IPS-18a (cell line): ENCODE measurements at regions not wholly inside any gene's neighbourhood (a gene's known extent, or its start where the extent isn't known, plus 50 kb on each side); places are given as distances from the start of the nearest gene placed in this dataset.
"Not testable (repeated sequence)": the region's sequence is repeated elsewhere in the genome, so short reads cannot be mapped to it uniquely, and the experiment has no call there.

Source experiments
- H3K27ac ChIP-seq: one replicate; pipeline ENCODE4 v1.5.1; 2013; ENCODE audit warnings: low read length
- H3K27me3 ChIP-seq: one replicate; pipeline ENCODE4 v1.6.1; 2013; ENCODE audit warnings: mild to moderate bottlenecking, low read length; ENCODE audit not compliant: control insufficient read depth, insufficient read depth
- H3K36me3 ChIP-seq: one replicate; pipeline ENCODE4 v1.6.1; 2013; ENCODE audit warnings: low read depth, low read length; ENCODE audit not compliant: control insufficient read depth
- H3K4me1 ChIP-seq: one replicate; pipeline ENCODE4 v1.6.1; 2013; ENCODE audit warnings: low read depth, low read length; ENCODE audit not compliant: control insufficient read depth
- H3K4me3 ChIP-seq: one replicate; pipeline ENCODE4 v1.5.1; 2013; ENCODE audit warnings: low read length
- H3K9ac ChIP-seq: one replicate; pipeline ENCODE4 v1.6.1; 2013; ENCODE audit warnings: mild to moderate bottlenecking, low read length, moderate library complexity
- H3K9me3 ChIP-seq: one replicate; pipeline ENCODE4 v1.6.1; 2013; ENCODE audit warnings: low read depth, low read length; ENCODE audit not compliant: control insufficient read depth

DNA sequence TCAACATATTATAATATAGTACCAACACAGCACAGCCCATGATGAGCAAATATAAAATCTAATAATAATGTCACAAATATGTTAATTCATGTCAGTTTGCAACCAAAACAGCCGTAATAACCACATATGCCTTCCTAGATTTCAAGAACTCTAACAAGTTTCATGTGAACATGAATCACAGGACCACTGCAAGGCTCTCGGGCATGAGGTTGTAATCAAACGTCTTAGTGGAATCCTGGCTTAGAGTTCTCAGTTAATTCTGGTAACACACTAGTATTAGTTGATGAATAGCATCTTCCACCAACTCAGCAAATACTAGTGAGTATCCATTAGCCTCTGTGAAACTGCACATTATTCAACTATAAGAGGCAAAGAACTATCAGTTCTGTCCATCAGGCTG lies 379.3 kb upstream of the TENM3 start:
- no peak overlapping the region for H3K4me3 ChIP-seq
- H3K27me3 ChIP-seq: no peaks in the 10 kb centered on the region
- no peak overlapping the region for H3K9ac ChIP-seq
- H3K4me1 ChIP-seq: no peaks in the 10 kb centered on the region
- H3K9me3 ChIP-seq: no peaks in the 10 kb centered on the region
- no peak overlapping the region for H3K27ac ChIP-seq
- H3K36me3 ChIP-seq: no peaks in the 10 kb centered on the region

GRCh38 chr4:181870326-181870725 lies 372.9 kb upstream of the TENM3 start:
- Histone ChIP-seq H3K27me3 (no peaks in the 10 kb centered on the region), H3K36me3 (no peaks in the 10 kb centered on the region), H3K4me1 (no peaks in the 10 kb centered on the region), H3K27ac (no peak overlapping the region), H3K9me3 (no peaks in the 10 kb centered on the region), H3K4me3 (no peak overlapping the region), H3K9ac (no peak overlapping the region)

DNA sequence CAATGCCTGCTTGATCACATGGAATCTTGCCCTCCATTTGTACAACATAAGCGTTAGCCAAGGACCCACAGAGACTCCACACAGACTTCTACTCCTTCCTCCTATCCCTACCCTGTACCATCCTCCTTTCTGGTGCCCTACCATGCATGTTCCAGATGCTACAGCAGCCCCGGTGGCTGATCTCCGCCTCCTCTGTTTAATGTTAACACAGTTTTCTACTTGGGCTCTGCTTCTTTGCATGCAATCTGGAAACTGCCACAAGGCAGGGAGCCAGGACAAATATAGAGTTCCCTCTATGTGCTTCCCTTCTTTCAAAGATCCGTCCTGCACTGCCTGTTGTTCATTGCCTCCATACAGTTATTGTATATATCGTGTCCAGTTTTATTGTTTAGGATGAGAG lies 368.6 kb upstream of the TENM3 start:
- Histone ChIP-seq H3K9ac (no peak overlapping the region), H3K27me3 (no peaks in the 10 kb centered on the region), H3K9me3 (no peaks in the 10 kb centered on the region), H3K27ac (no peak overlapping the region), H3K4me1 (no peaks in the 10 kb centered on the region), H3K36me3 (no peaks in the 10 kb centered on the region), H3K4me3 (no peak overlapping the region)

- H3K4me3 ChIP-seq: no peak overlapping the region
- H3K36me3 ChIP-seq: no peaks in the 10 kb centered on the region
- no peak overlapping the region for H3K9ac ChIP-seq
- no peak overlapping the region for H3K27ac ChIP-seq
- H3K9me3 ChIP-seq: no peaks in the 10 kb centered on the region
- no peaks in the 10 kb centered on the region for H3K4me1 ChIP-seq
- H3K27me3 ChIP-seq: no peaks in the 10 kb centered on the region
Measured at GRCh38 chr4:181877329-181877848, 365.8 kb upstream of the TENM3 start.

DNA sequence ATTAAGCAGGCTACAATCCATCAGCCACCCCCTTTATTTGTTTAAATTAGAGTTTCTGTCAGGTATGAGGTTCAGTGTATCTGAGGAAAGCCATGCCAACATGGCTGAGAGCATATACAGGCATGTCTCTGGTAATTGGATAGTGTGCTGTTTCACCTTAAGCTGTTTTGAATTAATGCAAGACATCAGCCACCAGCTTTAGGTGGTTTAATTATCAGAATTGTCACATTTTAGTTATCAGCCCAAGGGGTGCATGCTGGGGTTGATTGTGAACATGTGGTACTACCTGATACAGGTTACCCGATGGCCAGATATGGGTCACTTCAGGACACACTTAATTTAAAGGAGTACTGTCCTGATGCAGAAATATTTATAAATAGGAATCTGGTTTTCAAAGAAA lies 353.2 kb upstream of the TENM3 start:
- Histone ChIP-seq H3K4me3 (no peak overlapping the region), H3K9me3 (no peaks in the 10 kb centered on the region), H3K4me1 (no peaks in the 10 kb centered on the region), H3K27ac (no peak overlapping the region), H3K36me3 (no peaks in the 10 kb centered on the region), H3K9ac (no peak overlapping the region), H3K27me3 (no peaks in the 10 kb centered on the region)

DNA sequence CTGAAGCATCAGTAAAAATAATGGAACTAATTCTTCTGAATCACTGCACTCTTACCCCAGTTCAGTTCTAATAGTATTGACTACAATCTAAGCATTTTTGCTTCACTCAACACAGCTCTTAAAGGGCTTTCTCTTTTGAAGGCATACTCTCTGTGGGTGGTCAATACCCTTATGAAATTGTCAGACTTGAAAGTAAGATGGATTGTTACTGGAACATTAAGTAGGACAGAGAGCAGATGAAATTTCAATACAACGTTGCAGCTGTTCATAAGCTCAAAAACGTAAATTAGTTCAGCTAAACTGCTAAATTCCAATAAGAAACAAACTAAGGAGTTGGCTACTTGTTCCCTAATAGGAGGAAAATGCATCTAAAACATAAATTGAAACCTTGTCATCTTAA lies 352.3 kb upstream of the TENM3 start:
- Histone ChIP-seq H3K36me3 (no peaks in the 10 kb centered on the region), H3K9me3 (no peaks in the 10 kb centered on the region), H3K4me3 (no peak overlapping the region), H3K27me3 (no peaks in the 10 kb centered on the region), H3K4me1 (no peaks in the 10 kb centered on the region), H3K9ac (no peak overlapping the region), H3K27ac (no peak overlapping the region)

DNA sequence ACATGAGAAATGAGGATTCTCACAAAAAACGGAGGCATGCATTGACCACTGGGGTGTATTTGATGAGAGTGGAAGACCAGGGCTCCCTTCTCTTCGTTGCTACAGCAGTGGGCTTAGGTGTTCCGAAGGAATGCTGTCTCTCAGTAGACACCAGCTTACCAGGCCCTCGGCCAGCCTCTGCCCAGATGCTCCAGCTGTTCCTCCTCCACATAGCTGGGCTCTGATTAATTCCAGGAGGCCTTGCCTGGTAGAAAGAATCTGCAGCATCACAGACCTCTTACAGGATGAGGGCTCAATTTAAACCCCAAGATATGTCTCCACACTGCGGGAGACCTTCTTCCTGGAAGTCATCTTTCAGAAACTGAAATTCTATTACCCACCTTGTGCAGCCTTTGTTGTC lies 346.6 kb upstream of the TENM3 start:
- peaks cover 2% of the 10 kb centered on the region for H3K4me1 ChIP-seq

GRCh38 chr4:181897935-181898334 lies 345.3 kb upstream of the TENM3 start:
- no peak overlapping the region for H3K9ac ChIP-seq
- H3K27ac ChIP-seq: no peak overlapping the region
- no peaks in the 10 kb centered on the region for H3K36me3 ChIP-seq
- H3K4me1 ChIP-seq: peaks cover 2% of the 10 kb centered on the region
- no peak overlapping the region for H3K4me3 ChIP-seq
- H3K9me3 ChIP-seq: no peaks in the 10 kb centered on the region
- no peaks in the 10 kb centered on the region for H3K27me3 ChIP-seq

More for the DNA sequence above, 346.6 kb upstream of the TENM3 start:
- Histone ChIP-seq H3K27me3 (no peaks in the 10 kb centered on the region), H3K36me3 (no peaks in the 10 kb centered on the region), H3K27ac (no peak overlapping the region), H3K9me3 (no peaks in the 10 kb centered on the region), H3K4me3 (no peak overlapping the region), H3K9ac (no peak overlapping the region)

- not testable (repeated sequence) for H3K4me3 ChIP-seq, H3K36me3 ChIP-seq, H3K9ac ChIP-seq, H3K27me3 ChIP-seq, H3K27ac ChIP-seq, H3K4me1 ChIP-seq, H3K9me3 ChIP-seq
Measured at GRCh38 chr4:181902404-181902803, 340.8 kb upstream of the TENM3 start.

GRCh38 chr4:181905708-181906107 lies 337.5 kb upstream of the TENM3 start:
- H3K9ac ChIP-seq: no peak overlapping the region
- H3K4me1 ChIP-seq: peaks cover 2% of the 10 kb centered on the region
- H3K27ac ChIP-seq: no peak overlapping the region
- peaks cover 4% of the 10 kb centered on the region for H3K9me3 ChIP-seq
- H3K4me3 ChIP-seq: no peak overlapping the region
- no peaks in the 10 kb centered on the region for H3K36me3 ChIP-seq
- H3K27me3 ChIP-seq: no peaks in the 10 kb centered on the region

DNA sequence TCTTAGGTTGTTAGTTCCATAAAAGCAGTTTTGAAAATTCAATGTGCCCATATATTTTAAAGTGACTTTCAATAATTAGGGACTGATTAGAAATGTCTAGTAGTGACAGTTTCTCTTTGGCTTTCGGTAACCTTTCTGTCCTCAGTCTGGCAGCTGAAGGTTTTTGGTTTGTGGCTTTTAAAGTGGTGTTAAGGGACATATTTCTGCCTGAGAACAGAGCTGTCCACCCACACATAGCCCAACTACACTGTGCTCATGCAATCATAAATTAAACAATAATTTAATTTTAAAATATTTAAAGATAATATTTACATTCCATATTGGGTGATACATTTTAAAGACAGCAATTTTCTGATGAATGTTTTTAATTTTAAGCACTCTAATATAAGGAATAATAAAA lies 335.0 kb upstream of the TENM3 start:
- H3K36me3 ChIP-seq: no peaks in the 10 kb centered on the region
- H3K27ac ChIP-seq: no peak overlapping the region
- no peak overlapping the region for H3K4me3 ChIP-seq
- no peaks in the 10 kb centered on the region for H3K27me3 ChIP-seq
- H3K9ac ChIP-seq: no peak overlapping the region
- peaks cover 7% of the 10 kb centered on the region for H3K9me3 ChIP-seq
- H3K4me1 ChIP-seq: no peaks in the 10 kb centered on the region

- H3K4me1 ChIP-seq: no peaks in the 10 kb centered on the region
- no peak overlapping the region for H3K9ac ChIP-seq
- H3K4me3 ChIP-seq: no peak overlapping the region
- H3K27me3 ChIP-seq: no peaks in the 10 kb centered on the region
- no peak overlapping the region for H3K27ac ChIP-seq
- H3K9me3 ChIP-seq: peaks cover 6% of the 10 kb centered on the region
- H3K36me3 ChIP-seq: no peaks in the 10 kb centered on the region
Measured at GRCh38 chr4:181909368-181909767, 333.8 kb upstream of the TENM3 start.
